ENCODE measurements at regions not wholly inside any gene's neighbourhood (a gene's known extent, or its start where the extent isn't known, plus 50 kb on each side); places are given as distances from the start of the nearest gene placed in this dataset.

DNA sequence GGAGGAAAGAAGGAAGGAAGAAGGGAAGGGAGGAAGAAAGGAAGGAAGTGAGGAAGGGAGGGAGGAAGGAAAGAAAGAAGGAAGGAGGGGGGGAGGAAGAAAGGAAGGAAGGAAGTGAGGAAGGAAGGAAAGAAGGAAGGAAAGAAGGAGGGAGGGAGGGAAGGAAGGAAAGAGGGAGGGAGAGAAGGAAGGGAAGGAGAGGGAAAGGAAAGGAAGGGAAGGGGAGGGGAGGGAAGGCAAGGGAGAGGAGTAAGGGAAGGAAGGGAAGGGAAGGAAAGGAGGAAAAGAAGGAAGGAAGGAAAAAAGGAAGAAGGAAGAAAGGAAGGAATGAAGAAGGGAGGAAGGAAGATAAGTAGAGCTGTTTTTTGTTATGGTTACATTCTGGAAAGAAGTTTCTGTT, 141.2 kb downstream of the LRRC3B start:
- Histone ChIP-seq H3K36me3 (ENCODE audit: low read depth) (no peaks in the 10 kb centered on the region), H3K27ac (no peak overlapping the region), H3K27me3 (replicated peaks; ENCODE audit: insufficient read depth) (no peaks in the 10 kb centered on the region), H3K9ac (no peak overlapping the region), H3K9me2 (ENCODE audit: insufficient read depth) (no peaks in the 10 kb centered on the region), H3K9me3 (ENCODE audit: low read depth) (no peaks in the 10 kb centered on the region), H2AFZ (no peak overlapping the region), H3K79me2 (ENCODE audit: insufficient read depth) (no peaks in the 10 kb centered on the region), H3K4me3 (no peak overlapping the region), H3K4me1 (ENCODE audit: insufficient read depth) (no peaks in the 10 kb centered on the region), H3F3A (ENCODE audit: insufficient read depth) (no peaks in the 10 kb centered on the region), H4K20me1 (ENCODE audit: insufficient read depth) (no peaks in the 10 kb centered on the region), H3K4me2 (ENCODE audit: unreplicated experiment) (no peak overlapping the region)
- no peak for DNase-seq
- no peak for TF ChIP-seq EZH2phosphoT487 (IDR thresholded peaks at IDR 0.05; ENCODE audit: insufficient read depth, low read depth)
- no peak for TF ChIP-seq EZH2 (IDR thresholded peaks at IDR 0.05; ENCODE audit: insufficient read depth, poor library complexity, severe bottlenecking)
- in situ Hi-C loops (cut with MboI), result no loop called here

DNA sequence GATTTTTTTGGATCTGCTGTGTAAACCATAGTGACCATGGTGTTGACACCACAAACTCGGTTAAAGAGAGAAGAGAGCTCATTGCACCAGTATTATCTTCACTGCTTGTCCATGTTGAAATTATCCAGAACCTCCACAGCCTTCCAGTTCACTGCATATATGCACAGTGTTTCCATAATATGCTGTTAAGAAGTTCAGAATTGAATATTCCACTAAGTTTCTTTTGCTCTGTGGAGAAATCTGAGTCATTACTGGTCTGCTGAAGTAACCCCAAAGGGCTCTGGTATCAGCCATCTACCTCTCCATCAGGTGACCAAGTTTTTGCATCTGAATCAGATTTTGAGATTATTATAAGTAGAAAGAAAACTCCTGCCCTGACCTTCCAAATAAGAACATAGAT, 143.5 kb downstream of the LRRC3B start:
- Histone ChIP-seq H3K27me3 (replicated peaks; ENCODE audit: insufficient read depth) (no peaks in the 10 kb centered on the region), H2AFZ (no peak overlapping the region), H3K4me3 (no peak overlapping the region), H3K9me2 (ENCODE audit: insufficient read depth) (no peaks in the 10 kb centered on the region), H3F3A (ENCODE audit: insufficient read depth) (no peaks in the 10 kb centered on the region), H4K20me1 (ENCODE audit: insufficient read depth) (no peaks in the 10 kb centered on the region), H3K36me3 (ENCODE audit: low read depth) (no peaks in the 10 kb centered on the region), H3K9ac (no peak overlapping the region), H3K4me1 (ENCODE audit: insufficient read depth) (no peaks in the 10 kb centered on the region), H3K9me3 (ENCODE audit: low read depth) (no peaks in the 10 kb centered on the region), H3K27ac (no peak overlapping the region), H3K4me2 (ENCODE audit: unreplicated experiment) (no peak overlapping the region), H3K79me2 (ENCODE audit: insufficient read depth) (no peaks in the 10 kb centered on the region)
- no peak for TF ChIP-seq EZH2phosphoT487 (IDR thresholded peaks at IDR 0.05; ENCODE audit: insufficient read depth, low read depth)
- no peak for TF ChIP-seq EZH2 (IDR thresholded peaks at IDR 0.05; ENCODE audit: insufficient read depth, poor library complexity, severe bottlenecking)
- 0% methylated on average over 1 of the region's 1 CpG for WGBS, 2 experiments (ENCODE audit: low coverage in 1 of 2, low lambda C conversion rate in 2 of 2, missing lambda C conversion rate in 2 of 2)
- in situ Hi-C loops (cut with MboI), result no loop called here
- DNase-seq, result no peak

DNA sequence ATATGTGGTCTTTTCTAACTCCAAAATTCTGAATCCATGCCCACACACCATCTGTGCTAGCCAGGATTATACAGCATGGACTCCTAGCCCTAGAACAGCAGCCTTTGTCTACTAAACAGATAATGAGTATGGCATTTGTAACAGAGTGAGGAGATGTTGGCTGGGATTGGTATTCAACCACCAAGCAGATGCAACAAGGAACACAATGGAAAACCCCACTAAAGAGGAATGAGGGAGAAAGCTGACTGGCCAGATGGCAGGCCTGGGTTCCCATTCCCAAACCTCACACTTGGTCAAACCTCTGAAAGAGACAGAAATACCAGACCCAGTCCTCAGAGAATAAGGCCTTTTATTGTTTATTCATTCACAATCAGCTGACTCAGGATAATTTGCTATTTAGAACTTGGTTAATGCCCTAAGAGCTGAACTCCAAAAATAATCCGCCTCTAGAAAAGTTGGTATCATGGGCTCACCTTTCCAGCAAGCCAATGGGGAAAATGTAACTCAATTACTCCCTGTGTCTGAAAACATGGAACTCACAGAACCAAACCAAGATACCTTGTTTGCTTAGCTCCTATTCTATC, 145.6 kb downstream of the LRRC3B start:
- no peak overlapping the region for H2AFZ ChIP-seq
- TF ChIP-seq EZH2 (IDR thresholded peaks at IDR 0.05; ENCODE audit: insufficient read depth, poor library complexity, severe bottlenecking) (no peak), EZH2phosphoT487 (IDR thresholded peaks at IDR 0.05; ENCODE audit: insufficient read depth, low read depth) (no peak)
- DNase-seq, result no peak
- H3K27me3 ChIP-seq (replicated peaks; ENCODE audit: insufficient read depth), result no peaks in the 10 kb centered on the region
- in situ Hi-C loops (cut with MboI), result no loop called here
- no peaks in the 10 kb centered on the region for H4K20me1 ChIP-seq (ENCODE audit: insufficient read depth)
- no peaks in the 10 kb centered on the region for H3K9me3 ChIP-seq (ENCODE audit: low read depth)
- no peaks in the 10 kb centered on the region for H3K79me2 ChIP-seq (ENCODE audit: insufficient read depth)
- H3K4me1 ChIP-seq (ENCODE audit: insufficient read depth), result no peaks in the 10 kb centered on the region
- H3F3A ChIP-seq (ENCODE audit: insufficient read depth), result no peaks in the 10 kb centered on the region
- H3K27ac ChIP-seq, result no peak overlapping the region
- H3K36me3 ChIP-seq (ENCODE audit: low read depth), result no peaks in the 10 kb centered on the region
- no peak overlapping the region for H3K4me3 ChIP-seq
- no peak overlapping the region for H3K4me2 ChIP-seq (ENCODE audit: unreplicated experiment)
- H3K9me2 ChIP-seq (ENCODE audit: insufficient read depth), result no peaks in the 10 kb centered on the region
- WGBS, 2 experiments (ENCODE audit: low coverage in 1 of 2, low lambda C conversion rate in 2 of 2, missing lambda C conversion rate in 2 of 2), result 35 to 44% methylated on average over 1 of the region's 1 CpG
- no peak overlapping the region for H3K9ac ChIP-seq

DNA sequence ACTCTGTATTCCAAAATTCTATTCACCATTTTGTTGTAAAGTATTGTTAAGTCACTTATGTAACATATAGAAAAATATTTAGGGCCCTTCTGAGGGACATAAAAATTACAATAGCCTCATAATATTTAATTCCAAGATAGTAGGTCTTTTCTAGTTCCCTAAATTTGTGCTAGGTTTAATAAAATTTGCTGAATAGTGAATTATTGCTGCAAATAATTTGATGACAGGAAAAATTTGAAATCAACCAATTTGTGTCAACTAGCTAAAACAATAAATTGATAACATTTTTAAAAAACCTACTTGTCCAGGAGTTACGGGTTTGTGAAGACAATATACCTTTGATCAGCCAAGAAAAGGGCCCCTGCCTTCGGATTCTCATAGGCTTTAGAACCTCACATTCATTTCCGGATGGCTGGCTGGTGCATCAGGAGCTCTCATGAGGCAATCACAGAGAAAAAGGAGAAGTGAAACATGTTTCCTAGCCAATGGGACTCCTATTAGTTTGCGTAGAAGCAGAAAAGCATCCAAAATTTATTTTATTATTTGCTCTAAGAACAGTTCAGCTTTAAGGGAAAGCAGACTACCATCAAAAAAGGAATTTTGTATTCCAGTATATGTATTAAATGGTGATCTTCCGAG, 177.2 kb downstream of the LRRC3B start:
- no peaks in the 10 kb centered on the region for H3K27me3 ChIP-seq (replicated peaks; ENCODE audit: insufficient read depth)
- H3K27ac ChIP-seq, result no peak overlapping the region
- DNase-seq, result no peak
- in situ Hi-C loops (cut with MboI), result no loop called here
- H3K36me3 ChIP-seq (ENCODE audit: low read depth), result no peaks in the 10 kb centered on the region
- TF ChIP-seq EZH2phosphoT487 (IDR thresholded peaks at IDR 0.05; ENCODE audit: insufficient read depth, low read depth) (no peak), EZH2 (IDR thresholded peaks at IDR 0.05; ENCODE audit: insufficient read depth, poor library complexity, severe bottlenecking) (no peak)
- H3K9ac ChIP-seq, result no peak overlapping the region
- no peak overlapping the region for H3K4me2 ChIP-seq (ENCODE audit: unreplicated experiment)
- no peak overlapping the region for H2AFZ ChIP-seq
- no peaks in the 10 kb centered on the region for H3K79me2 ChIP-seq (ENCODE audit: insufficient read depth)
- H3F3A ChIP-seq (ENCODE audit: insufficient read depth), result no peaks in the 10 kb centered on the region
- no peaks in the 10 kb centered on the region for H4K20me1 ChIP-seq (ENCODE audit: insufficient read depth)
- no peaks in the 10 kb centered on the region for H3K4me1 ChIP-seq (ENCODE audit: insufficient read depth)
- H3K9me2 ChIP-seq (ENCODE audit: insufficient read depth), result no peaks in the 10 kb centered on the region
- H3K9me3 ChIP-seq (ENCODE audit: low read depth), result no peaks in the 10 kb centered on the region
- WGBS, 2 experiments (ENCODE audit: low coverage in 1 of 2, low lambda C conversion rate in 2 of 2, missing lambda C conversion rate in 2 of 2), result 16 to 22% methylated on average over 5 of the region's 5 CpGs
- H3K4me3 ChIP-seq, result no peak overlapping the region
